ENCODE measurements at regions not wholly inside any gene's neighbourhood (a gene's known extent, or its start where the extent isn't known, plus 50 kb on each side); places are given as distances from the start of the nearest gene placed in this dataset.

GRCh38 chr17:62868723-62869122 lies 60.6 kb upstream of the MARCHF10 start:
- DNase-seq (ENCODE audit: low spot score): no peak
- 60% methylated on average over 2 of the region's 2 CpGs for WGBS
- no peak overlapping the region for H3K27ac ChIP-seq (ENCODE audit: low read depth in 1 of 2, low read length in 2 of 2)
- H3K4me3 ChIP-seq (ENCODE audit: low read depth in 1 of 3, low read length in 3 of 3): no peak overlapping the region
- H3K4me1 ChIP-seq (ENCODE audit: control insufficient read depth in 4 of 4, insufficient read depth in 4 of 4, low read length in 3 of 4): no peaks in the 10 kb centered on the region
- peaks cover 0 to 6% (median under 1%) of the 10 kb centered on the region in 4 donors for H3K9me3 ChIP-seq (ENCODE audit: control insufficient read depth in 4 of 4, low read length in 3 of 4)
- H3K36me3 ChIP-seq (ENCODE audit: control insufficient read depth in 4 of 4, insufficient read depth in 3 of 4, low read depth in 1 of 4, low read length in 3 of 4): no peaks in the 10 kb centered on the region
- H3K9ac ChIP-seq (ENCODE audit: low read depth in 1 of 2, low read length in 2 of 2): no peak overlapping the region
- H3K27me3 ChIP-seq (ENCODE audit: control insufficient read depth in 4 of 4, insufficient read depth in 4 of 4, low read length in 3 of 4): peaks cover 0 to 10% (median 0%) of the 10 kb centered on the region in 4 donors
- TF ChIP-seq JUND (IDR thresholded peaks at IDR 0.05) (no peak), RXRA (IDR thresholded peaks at IDR 0.05) (no peak), HNF4G (IDR thresholded peaks at IDR 0.05) (no peak), SP1 (IDR thresholded peaks at IDR 0.05) (no peak), FOXA2 (IDR thresholded peaks at IDR 0.05) (no peak), YY1 (IDR thresholded peaks at IDR 0.05) (no peak), RAD21 (IDR thresholded peaks at IDR 0.05) (no peak), TAF1 (conservative IDR thresholded peaks at IDR 0.05) (no peak)
- TF ChIP-seq, protein P1, sequence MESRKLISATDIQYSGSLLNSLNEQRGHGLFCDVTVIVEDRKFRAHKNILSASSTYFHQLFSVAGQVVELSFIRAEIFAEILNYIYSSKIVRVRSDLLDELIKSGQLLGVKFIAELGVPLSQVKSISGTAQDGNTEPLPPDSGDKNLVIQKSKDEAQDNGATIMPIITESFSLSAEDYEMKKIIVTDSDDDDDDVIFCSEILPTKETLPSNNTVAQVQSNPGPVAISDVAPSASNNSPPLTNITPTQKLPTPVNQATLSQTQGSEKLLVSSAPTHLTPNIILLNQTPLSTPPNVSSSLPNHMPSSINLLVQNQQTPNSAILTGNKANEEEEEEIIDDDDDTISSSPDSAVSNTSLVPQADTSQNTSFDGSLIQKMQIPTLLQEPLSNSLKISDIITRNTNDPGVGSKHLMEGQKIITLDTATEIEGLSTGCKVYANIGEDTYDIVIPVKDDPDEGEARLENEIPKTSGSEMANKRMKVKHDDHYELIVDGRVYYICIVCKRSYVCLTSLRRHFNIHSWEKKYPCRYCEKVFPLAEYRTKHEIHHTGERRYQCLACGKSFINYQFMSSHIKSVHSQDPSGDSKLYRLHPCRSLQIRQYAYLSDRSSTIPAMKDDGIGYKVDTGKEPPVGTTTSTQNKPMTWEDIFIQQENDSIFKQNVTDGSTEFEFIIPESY (IDR thresholded peaks at IDR 0.05): no peak
- TF ChIP-seq, protein P2, sequence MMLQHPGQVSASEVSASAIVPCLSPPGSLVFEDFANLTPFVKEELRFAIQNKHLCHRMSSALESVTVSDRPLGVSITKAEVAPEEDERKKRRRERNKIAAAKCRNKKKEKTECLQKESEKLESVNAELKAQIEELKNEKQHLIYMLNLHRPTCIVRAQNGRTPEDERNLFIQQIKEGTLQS (IDR thresholded peaks at IDR 0.05): no peak

DNA sequence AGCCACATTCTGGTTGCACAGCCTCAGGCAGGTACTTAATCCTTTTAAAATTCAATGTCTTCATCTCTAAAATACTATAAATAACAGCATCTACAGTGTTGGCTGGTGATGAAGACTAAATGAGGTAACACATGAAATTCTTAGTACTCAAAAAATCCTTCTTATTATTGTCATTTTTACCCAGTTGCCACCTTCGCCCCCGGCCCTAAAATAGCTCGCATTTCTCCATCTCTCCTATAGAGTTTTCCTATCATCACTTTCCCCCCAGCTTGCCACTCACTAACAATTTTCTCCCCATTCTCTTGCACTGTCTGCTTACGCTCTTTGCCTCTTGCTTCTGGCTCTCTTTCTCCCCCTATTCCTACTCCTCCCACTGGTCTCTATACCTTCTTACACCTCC lies 59.9 kb upstream of the MARCHF10 start:
- DNase-seq (ENCODE audit: low spot score): no peak
- WGBS: 80% methylated on average over 4 of the region's 4 CpGs

More for the DNA sequence above, 59.9 kb upstream of the MARCHF10 start:
- Histone ChIP-seq H3K9me3 (ENCODE audit: control insufficient read depth in 4 of 4, low read length in 3 of 4) (peaks cover 0 to 6% (median under 1%) of the 10 kb centered on the region in 4 donors), H3K4me3 (ENCODE audit: low read depth in 1 of 3, low read length in 3 of 3) (no peak overlapping the region), H3K27me3 (ENCODE audit: control insufficient read depth in 4 of 4, insufficient read depth in 4 of 4, low read length in 3 of 4) (peaks cover 0 to 10% (median 0%) of the 10 kb centered on the region in 4 donors), H3K4me1 (ENCODE audit: control insufficient read depth in 4 of 4, insufficient read depth in 4 of 4, low read length in 3 of 4) (no peaks in the 10 kb centered on the region), H3K9ac (ENCODE audit: low read depth in 1 of 2, low read length in 2 of 2) (no peak overlapping the region), H3K27ac (ENCODE audit: low read depth in 1 of 2, low read length in 2 of 2) (no peak overlapping the region), H3K36me3 (ENCODE audit: control insufficient read depth in 4 of 4, insufficient read depth in 3 of 4, low read depth in 1 of 4, low read length in 3 of 4) (no peaks in the 10 kb centered on the region)
- TF ChIP-seq CTCF (IDR thresholded peaks at IDR 0.05; ENCODE audit: low read depth, low read length, missing input control): no peak
- no peak for TF ChIP-seq GABPA (IDR thresholded peaks at IDR 0.05 in 1 of 2, conservative IDR thresholded peaks at IDR 0.05 in 1 of 2)
- TF ChIP-seq NR2F2 (IDR thresholded peaks at IDR 0.05): no peak
- TF ChIP-seq SP1 (IDR thresholded peaks at IDR 0.05): no peak
- TF ChIP-seq JUND (IDR thresholded peaks at IDR 0.05): no peak
- TF ChIP-seq YY1 (IDR thresholded peaks at IDR 0.05): no peak
- TF ChIP-seq FOXA1 (IDR thresholded peaks at IDR 0.05): no peak
- TF ChIP-seq, protein P2 (IDR thresholded peaks at IDR 0.05): no peak
- TF ChIP-seq, protein P1 (IDR thresholded peaks at IDR 0.05): no peak
- no peak for TF ChIP-seq TAF1 (conservative IDR thresholded peaks at IDR 0.05)
- TF ChIP-seq, protein P3, sequence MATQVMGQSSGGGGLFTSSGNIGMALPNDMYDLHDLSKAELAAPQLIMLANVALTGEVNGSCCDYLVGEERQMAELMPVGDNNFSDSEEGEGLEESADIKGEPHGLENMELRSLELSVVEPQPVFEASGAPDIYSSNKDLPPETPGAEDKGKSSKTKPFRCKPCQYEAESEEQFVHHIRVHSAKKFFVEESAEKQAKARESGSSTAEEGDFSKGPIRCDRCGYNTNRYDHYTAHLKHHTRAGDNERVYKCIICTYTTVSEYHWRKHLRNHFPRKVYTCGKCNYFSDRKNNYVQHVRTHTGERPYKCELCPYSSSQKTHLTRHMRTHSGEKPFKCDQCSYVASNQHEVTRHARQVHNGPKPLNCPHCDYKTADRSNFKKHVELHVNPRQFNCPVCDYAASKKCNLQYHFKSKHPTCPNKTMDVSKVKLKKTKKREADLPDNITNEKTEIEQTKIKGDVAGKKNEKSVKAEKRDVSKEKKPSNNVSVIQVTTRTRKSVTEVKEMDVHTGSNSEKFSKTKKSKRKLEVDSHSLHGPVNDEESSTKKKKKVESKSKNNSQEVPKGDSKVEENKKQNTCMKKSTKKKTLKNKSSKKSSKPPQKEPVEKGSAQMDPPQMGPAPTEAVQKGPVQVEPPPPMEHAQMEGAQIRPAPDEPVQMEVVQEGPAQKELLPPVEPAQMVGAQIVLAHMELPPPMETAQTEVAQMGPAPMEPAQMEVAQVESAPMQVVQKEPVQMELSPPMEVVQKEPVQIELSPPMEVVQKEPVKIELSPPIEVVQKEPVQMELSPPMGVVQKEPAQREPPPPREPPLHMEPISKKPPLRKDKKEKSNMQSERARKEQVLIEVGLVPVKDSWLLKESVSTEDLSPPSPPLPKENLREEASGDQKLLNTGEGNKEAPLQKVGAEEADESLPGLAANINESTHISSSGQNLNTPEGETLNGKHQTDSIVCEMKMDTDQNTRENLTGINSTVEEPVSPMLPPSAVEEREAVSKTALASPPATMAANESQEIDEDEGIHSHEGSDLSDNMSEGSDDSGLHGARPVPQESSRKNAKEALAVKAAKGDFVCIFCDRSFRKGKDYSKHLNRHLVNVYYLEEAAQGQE (IDR thresholded peaks at IDR 0.05): no peak
- TF ChIP-seq HNF4G (IDR thresholded peaks at IDR 0.05): no peak
- TF ChIP-seq EGR1 (IDR thresholded peaks at IDR 0.05; ENCODE audit: low read depth in 2 of 2): no peak
